Stimulated activated CD4-positive, alpha-beta T cell treated with anti-CD3 and anti-CD28 coated beads, Interleukin-4, amount 100 ng/mL, for 1 hour (primary cell): ENCODE measurements at regions not wholly inside any gene's neighbourhood (a gene's known extent, or its start where the extent isn't known, plus 50 kb on each side); places are given as distances from the start of the nearest gene placed in this dataset.
"Not testable (repeated sequence)": the region's sequence is repeated elsewhere in the genome, so short reads cannot be mapped to it uniquely, and the experiment has no call there.

Experiments used
- DNase-seq: peaks from one replicate; pipeline ENCODE4 v3.0.0-alpha.2; 2020

GRCh38 chr2:128605421-128605820, 286.8 kb upstream of the HS6ST1 start:
- DNase-seq, result no peak

GRCh38 chr2:128605931-128606330, 287.3 kb upstream of the HS6ST1 start:
- no peak for DNase-seq

- no peak for DNase-seq
Observed at GRCh38 chr2:128606837-128607236, 288.2 kb upstream of the HS6ST1 start.

GRCh38 chr2:128607440-128607839, 288.8 kb upstream of the HS6ST1 start:
- no peak for DNase-seq

GRCh38 chr2:128607911-128608506, 289.3 kb upstream of the HS6ST1 start:
- no peak for DNase-seq

GRCh38 chr2:128608921-128609880, 290.5 kb upstream of the HS6ST1 start:
- no peak for DNase-seq

DNA sequence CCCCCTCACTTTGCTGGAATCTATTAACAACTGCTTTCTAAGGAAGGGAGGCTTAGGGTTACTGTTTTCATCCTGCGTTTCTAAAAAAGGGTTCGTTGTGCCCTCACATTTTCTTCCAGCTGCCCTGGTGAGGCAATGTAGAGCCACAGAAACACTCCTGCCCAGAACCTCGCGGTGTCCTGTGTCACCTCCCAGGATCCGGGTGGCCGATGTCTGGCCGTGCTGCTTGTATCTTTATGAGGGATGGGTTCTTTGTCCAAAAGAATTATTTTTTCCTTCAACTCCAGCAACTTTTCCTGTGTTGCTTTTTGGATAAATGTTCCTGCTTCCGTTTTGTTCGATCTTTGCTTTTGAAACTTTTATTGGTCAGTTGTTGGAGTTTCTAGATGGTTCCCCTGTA, 291.8 kb upstream of the HS6ST1 start:
- no peak for DNase-seq

GRCh38 chr2:128611421-128612320, 293.0 kb upstream of the HS6ST1 start:
- no peak for DNase-seq

- DNase-seq, result no peak
Observed at GRCh38 chr2:128612628-128613027, 294.0 kb upstream of the HS6ST1 start.

DNA sequence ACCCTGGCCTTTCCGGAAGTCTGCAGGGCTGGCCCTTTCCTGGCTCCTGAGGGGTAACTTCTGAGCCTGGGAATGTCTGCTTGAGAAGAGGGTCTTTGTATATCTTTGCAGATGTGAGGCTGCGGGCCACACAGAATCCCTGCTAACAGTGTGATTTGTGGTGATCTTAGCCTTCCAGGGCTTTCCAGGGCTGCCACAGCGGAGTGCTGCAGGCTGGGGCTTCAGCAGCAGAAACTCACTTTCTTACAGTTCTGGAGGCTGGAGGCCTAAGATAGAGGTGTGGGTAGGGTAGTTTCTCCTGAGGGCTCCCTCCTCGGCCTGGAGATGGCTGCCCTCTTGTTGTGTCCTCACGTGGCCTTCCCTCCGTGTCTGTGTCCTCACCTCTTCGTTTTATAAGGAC, 294.7 kb upstream of the HS6ST1 start:
- no peak for DNase-seq

GRCh38 chr2:128613876-128614275, 295.2 kb upstream of the HS6ST1 start:
- no peak for DNase-seq

GRCh38 chr2:128614907-128615306, 296.2 kb upstream of the HS6ST1 start:
- not testable (repeated sequence) for DNase-seq

GRCh38 chr2:128615571-128615970, 296.9 kb upstream of the HS6ST1 start:
- no peak for DNase-seq

GRCh38 chr2:128617029-128617590, 298.4 kb upstream of the HS6ST1 start:
- no peak for DNase-seq

- DNase-seq, result no peak
Observed at GRCh38 chr2:128617661-128618060, 299.0 kb upstream of the HS6ST1 start.

- DNase-seq, result no peak
Observed at GRCh38 chr2:128618642-128619041, 300.0 kb upstream of the HS6ST1 start.

- no peak for DNase-seq
Observed at GRCh38 chr2:128619471-128620325, 301.0 kb upstream of the HS6ST1 start.

DNA sequence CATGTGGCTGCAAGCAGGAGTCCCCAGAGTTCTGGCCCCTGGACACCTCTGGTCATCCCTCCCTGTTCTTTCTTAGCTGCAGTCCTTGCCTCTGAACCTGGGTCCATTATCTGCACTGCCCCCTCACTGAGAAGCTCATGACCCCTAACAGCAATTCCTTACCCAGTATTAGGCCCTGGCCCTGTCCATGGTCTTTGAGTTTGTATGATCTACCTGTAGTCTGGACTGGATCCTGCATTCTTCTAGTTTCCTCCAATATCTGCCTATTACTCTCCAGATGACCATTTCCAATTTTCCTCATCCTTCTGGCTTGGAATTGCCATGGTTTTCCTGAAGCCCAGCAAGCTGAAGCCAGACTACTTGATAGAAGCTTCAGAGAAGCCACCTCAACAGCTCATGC, 302.4 kb upstream of the HS6ST1 start:
- DNase-seq, result no peak

- no peak for DNase-seq
Observed at GRCh38 chr2:128622371-128622770, 303.7 kb upstream of the HS6ST1 start.

DNA sequence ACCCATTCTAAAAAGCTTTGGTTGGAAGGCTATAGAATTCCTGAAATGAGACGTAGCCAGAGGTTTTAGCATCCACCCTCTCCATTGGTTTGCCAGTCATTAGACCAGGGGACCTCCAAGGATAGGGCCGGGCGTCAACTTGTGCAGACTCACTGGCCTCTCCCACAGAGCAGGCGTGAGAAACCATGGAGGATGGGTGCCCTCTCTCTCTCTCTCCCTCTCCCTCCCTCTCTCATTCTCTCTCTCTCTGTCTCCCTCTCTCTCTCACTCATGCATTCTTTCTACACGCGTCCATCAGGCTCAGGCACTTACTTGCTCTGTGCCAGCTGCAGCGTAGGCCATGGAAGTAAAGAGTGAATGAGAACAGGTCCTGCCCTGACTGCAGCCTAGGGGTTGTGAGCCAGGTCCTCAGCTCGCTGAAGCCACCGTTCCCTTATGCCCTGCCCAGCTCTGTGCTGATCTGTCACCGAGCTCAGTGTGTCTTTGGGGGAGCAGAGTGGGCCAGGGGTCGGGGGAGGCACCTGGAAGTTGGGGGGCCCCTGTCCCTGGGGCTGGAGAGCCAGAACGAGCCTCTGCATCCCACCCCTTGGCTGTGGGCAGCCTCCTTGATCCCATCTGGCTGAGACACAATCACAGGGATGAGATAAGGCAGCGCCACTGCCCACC, 304.4 kb upstream of the HS6ST1 start:
- no peak for DNase-seq
